ENCODE measurements at regions not wholly inside any gene's neighbourhood (a gene's known extent, or its start where the extent isn't known, plus 50 kb on each side); places are given as distances from the start of the nearest gene placed in this dataset.

DNA sequence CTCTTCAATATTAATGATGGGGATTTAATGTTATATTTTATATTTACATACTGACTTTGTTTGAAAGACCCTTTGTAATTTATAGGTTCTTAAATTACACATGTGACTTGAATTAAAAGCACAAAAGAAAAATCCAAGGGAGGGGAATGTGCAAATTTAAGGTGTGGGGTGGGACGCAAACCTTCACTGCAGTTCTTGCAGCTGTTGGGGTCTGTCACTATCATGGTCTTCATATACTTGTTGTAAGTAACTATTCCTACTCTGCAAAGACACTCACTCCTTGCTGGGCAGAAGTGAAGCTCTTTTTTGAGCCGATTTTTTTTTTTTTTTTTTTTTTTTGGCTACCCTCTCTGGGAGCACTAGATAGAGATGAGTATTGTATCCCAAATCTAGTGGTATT, 505.3 kb downstream of the ARHGEF28 start:
- no peaks in the 10 kb centered on the region for H3K27me3 ChIP-seq (ENCODE audit: insufficient read depth, low read depth, low read length)
- H3K9me2 ChIP-seq (ENCODE audit: insufficient read depth, low read length) = no peaks in the 10 kb centered on the region
- H3K27ac ChIP-seq (ENCODE audit: low read length) = peak overlapping the region; percentile 87
- H3K9me3 ChIP-seq (ENCODE audit: low read length) = no peaks in the 10 kb centered on the region
- no peak for TF ChIP-seq RAD21 (conservative IDR thresholded peaks at IDR 0.05)
- no peak for TF ChIP-seq POLR2AphosphoS5 (IDR thresholded peaks at IDR 0.05)
- no peak for TF ChIP-seq EZH2 (IDR thresholded peaks at IDR 0.05; ENCODE audit: borderline replicate concordance, insufficient read depth, low read length, poor library complexity, severe bottlenecking)
- no peak for TF ChIP-seq MXI1 (conservative IDR thresholded peaks at IDR 0.05; ENCODE audit: poor library complexity, severe bottlenecking)
- no peak for TF ChIP-seq SMC3 (conservative IDR thresholded peaks at IDR 0.05; ENCODE audit: poor library complexity)
- no peaks in the 10 kb centered on the region for H3K79me2 ChIP-seq (replicated peaks; ENCODE audit: insufficient read depth, low read length)
- H3K4me3 ChIP-seq (ENCODE audit: low read length) = no peak overlapping the region
- peak overlapping the region; percentile 50 for H3K9ac ChIP-seq (ENCODE audit: low read length)
- no peaks in the 10 kb centered on the region for H3K36me3 ChIP-seq (ENCODE audit: insufficient read depth, low read length)
- peaks cover 4% of the 10 kb centered on the region for H3F3A ChIP-seq (ENCODE audit: insufficient read depth, low read length, poor library complexity, severe bottlenecking)
- H2AFZ ChIP-seq (ENCODE audit: low read depth, low read length) = peak overlapping the region; percentile 11
- H3K4me2 ChIP-seq (ENCODE audit: low read length) = no peak overlapping the region
- no peaks in the 10 kb centered on the region for H4K20me1 ChIP-seq (ENCODE audit: insufficient read depth)

DNA sequence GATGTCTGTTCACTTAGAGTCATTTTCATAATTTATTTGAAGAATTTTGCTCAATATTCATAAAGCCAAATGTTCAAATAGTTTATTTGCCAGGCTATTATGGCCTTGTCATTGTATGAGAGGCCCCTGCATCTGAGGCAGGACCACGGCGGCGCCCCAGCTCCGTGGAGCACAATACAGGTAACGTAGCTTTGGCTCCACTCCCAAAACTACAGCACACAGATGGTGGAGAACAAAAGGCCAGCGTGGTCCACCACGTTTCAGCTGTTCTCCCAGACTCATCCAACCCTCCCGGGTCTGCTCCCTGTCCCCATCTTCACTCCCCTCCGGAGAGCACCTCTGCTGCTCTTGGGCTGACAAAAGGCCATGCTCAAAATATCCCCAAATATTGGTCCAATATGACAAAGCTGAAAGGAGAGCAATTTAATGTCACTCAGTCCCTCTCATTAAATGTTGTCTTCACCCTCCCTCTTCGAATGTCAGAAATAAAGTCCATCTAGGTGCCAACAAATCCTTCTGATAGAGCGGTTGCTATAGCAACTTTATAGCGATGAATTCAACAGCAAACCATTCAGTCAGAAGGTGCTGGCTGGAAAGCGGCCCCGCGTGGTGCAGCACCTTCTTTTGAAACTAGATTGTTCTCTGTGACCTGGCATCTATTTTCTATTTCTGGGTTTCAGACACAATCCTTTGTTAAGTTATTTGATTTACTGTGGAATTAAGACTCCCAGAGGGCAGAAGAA, 504.3 kb downstream of the ARHGEF28 start:
- Histone ChIP-seq H4K20me1 (ENCODE audit: insufficient read depth) (no peaks in the 10 kb centered on the region), H3K4me2 (ENCODE audit: low read length) (peak overlapping the region; percentile 61), H3K9me3 (ENCODE audit: low read length) (no peaks in the 10 kb centered on the region), H3K27me3 (ENCODE audit: insufficient read depth, low read depth, low read length) (no peaks in the 10 kb centered on the region), H3F3A (ENCODE audit: insufficient read depth, low read length, poor library complexity, severe bottlenecking) (peaks cover 4% of the 10 kb centered on the region), H3K4me3 (ENCODE audit: low read length) (peak overlapping the region; percentile 28), H2AFZ (ENCODE audit: low read depth, low read length) (peak overlapping the region; percentile 11), H3K27ac (ENCODE audit: low read length) (peak overlapping the region; percentile 87), H3K9ac (ENCODE audit: low read length) (peak overlapping the region; percentile 50), H3K79me2 (replicated peaks; ENCODE audit: insufficient read depth, low read length) (no peaks in the 10 kb centered on the region), H3K9me2 (ENCODE audit: insufficient read depth, low read length) (no peaks in the 10 kb centered on the region), H3K36me3 (ENCODE audit: insufficient read depth, low read length) (no peaks in the 10 kb centered on the region)
- TF ChIP-seq, protein P1, sequence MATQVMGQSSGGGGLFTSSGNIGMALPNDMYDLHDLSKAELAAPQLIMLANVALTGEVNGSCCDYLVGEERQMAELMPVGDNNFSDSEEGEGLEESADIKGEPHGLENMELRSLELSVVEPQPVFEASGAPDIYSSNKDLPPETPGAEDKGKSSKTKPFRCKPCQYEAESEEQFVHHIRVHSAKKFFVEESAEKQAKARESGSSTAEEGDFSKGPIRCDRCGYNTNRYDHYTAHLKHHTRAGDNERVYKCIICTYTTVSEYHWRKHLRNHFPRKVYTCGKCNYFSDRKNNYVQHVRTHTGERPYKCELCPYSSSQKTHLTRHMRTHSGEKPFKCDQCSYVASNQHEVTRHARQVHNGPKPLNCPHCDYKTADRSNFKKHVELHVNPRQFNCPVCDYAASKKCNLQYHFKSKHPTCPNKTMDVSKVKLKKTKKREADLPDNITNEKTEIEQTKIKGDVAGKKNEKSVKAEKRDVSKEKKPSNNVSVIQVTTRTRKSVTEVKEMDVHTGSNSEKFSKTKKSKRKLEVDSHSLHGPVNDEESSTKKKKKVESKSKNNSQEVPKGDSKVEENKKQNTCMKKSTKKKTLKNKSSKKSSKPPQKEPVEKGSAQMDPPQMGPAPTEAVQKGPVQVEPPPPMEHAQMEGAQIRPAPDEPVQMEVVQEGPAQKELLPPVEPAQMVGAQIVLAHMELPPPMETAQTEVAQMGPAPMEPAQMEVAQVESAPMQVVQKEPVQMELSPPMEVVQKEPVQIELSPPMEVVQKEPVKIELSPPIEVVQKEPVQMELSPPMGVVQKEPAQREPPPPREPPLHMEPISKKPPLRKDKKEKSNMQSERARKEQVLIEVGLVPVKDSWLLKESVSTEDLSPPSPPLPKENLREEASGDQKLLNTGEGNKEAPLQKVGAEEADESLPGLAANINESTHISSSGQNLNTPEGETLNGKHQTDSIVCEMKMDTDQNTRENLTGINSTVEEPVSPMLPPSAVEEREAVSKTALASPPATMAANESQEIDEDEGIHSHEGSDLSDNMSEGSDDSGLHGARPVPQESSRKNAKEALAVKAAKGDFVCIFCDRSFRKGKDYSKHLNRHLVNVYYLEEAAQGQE (IDR thresholded peaks at IDR 0.05; ENCODE audit: borderline replicate concordance) = peak; percentile 33
- TF ChIP-seq POLR2AphosphoS5 (IDR thresholded peaks at IDR 0.05) (peak; percentile 63), EZH2 (IDR thresholded peaks at IDR 0.05; ENCODE audit: borderline replicate concordance, insufficient read depth, low read length, poor library complexity, severe bottlenecking) (no peak), SMC3 (conservative IDR thresholded peaks at IDR 0.05; ENCODE audit: poor library complexity) (peak; percentile 46), TAF1 (IDR thresholded peaks at IDR 0.05; ENCODE audit: low read depth) (no peak), MXI1 (conservative IDR thresholded peaks at IDR 0.05; ENCODE audit: poor library complexity, severe bottlenecking) (no peak), RAD21 (conservative IDR thresholded peaks at IDR 0.05) (peak; percentile 54), EP300 (conservative IDR thresholded peaks at IDR 0.05; ENCODE audit: poor library complexity, severe bottlenecking) (peak; percentile 84)
- TF ChIP-seq, protein P2, sequence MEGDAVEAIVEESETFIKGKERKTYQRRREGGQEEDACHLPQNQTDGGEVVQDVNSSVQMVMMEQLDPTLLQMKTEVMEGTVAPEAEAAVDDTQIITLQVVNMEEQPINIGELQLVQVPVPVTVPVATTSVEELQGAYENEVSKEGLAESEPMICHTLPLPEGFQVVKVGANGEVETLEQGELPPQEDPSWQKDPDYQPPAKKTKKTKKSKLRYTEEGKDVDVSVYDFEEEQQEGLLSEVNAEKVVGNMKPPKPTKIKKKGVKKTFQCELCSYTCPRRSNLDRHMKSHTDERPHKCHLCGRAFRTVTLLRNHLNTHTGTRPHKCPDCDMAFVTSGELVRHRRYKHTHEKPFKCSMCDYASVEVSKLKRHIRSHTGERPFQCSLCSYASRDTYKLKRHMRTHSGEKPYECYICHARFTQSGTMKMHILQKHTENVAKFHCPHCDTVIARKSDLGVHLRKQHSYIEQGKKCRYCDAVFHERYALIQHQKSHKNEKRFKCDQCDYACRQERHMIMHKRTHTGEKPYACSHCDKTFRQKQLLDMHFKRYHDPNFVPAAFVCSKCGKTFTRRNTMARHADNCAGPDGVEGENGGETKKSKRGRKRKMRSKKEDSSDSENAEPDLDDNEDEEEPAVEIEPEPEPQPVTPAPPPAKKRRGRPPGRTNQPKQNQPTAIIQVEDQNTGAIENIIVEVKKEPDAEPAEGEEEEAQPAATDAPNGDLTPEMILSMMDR (IDR thresholded peaks at IDR 0.05; ENCODE audit: poor library complexity, severe bottlenecking) = peak; percentile 36
